ENCODE measurements at regions not wholly inside any gene's neighbourhood (a gene's known extent, or its start where the extent isn't known, plus 50 kb on each side); places are given as distances from the start of the nearest gene placed in this dataset.
"Not testable (repeated sequence)": the region's sequence is repeated elsewhere in the genome, so short reads cannot be mapped to it uniquely, and the experiment has no call there.

- no peak for DNase-seq
Measured at GRCh38 chr6:93749191-93749590, 329.8 kb upstream of the EPHA7 start.

GRCh38 chr6:93746892-93747291, 327.5 kb upstream of the EPHA7 start:
- DNase-seq, result no peak

- no peak for DNase-seq
Measured at GRCh38 chr6:93745306-93745705, 325.9 kb upstream of the EPHA7 start.

GRCh38 chr6:93735099-93735498, 315.7 kb upstream of the EPHA7 start:
- DNase-seq, result peak; percentile 69

- DNase-seq, result no peak
Measured at GRCh38 chr6:93731306-93731705, 311.9 kb upstream of the EPHA7 start.

GRCh38 chr6:93728150-93728549, 308.8 kb upstream of the EPHA7 start:
- no peak for DNase-seq

- DNase-seq, result peak; percentile 39
Measured at GRCh38 chr6:93727447-93727846, 308.1 kb upstream of the EPHA7 start.

GRCh38 chr6:93721386-93722048, 302.2 kb upstream of the EPHA7 start:
- peak; percentile 80 for DNase-seq

GRCh38 chr6:93713974-93714373, 294.6 kb upstream of the EPHA7 start:
- no peak for DNase-seq

GRCh38 chr6:93703431-93703830, 284.1 kb upstream of the EPHA7 start:
- DNase-seq, result no peak

- DNase-seq, result no peak
Measured at GRCh38 chr6:93701526-93701925, 282.2 kb upstream of the EPHA7 start.

GRCh38 chr6:93685494-93685893, 266.1 kb upstream of the EPHA7 start:
- no peak for DNase-seq

- DNase-seq, result no peak
Measured at GRCh38 chr6:93684339-93684738, 265.0 kb upstream of the EPHA7 start.

GRCh38 chr6:93679836-93680235, 260.5 kb upstream of the EPHA7 start:
- DNase-seq, result no peak

- DNase-seq, result peak; percentile 40
Measured at GRCh38 chr6:93678841-93679454, 259.6 kb upstream of the EPHA7 start.

GRCh38 chr6:93677264-93677965, 258.1 kb upstream of the EPHA7 start:
- DNase-seq, result no peak

GRCh38 chr6:93676581-93676980, 257.2 kb upstream of the EPHA7 start:
- peak; percentile 40 for DNase-seq

GRCh38 chr6:93675856-93676417, 256.6 kb upstream of the EPHA7 start:
- peak; percentile 75 for DNase-seq

GRCh38 chr6:93663111-93663510, 243.8 kb upstream of the EPHA7 start:
- DNase-seq, result no peak

GRCh38 chr6:93654548-93654947, 235.2 kb upstream of the EPHA7 start:
- no peak for DNase-seq

GRCh38 chr6:93644611-93645010, 225.3 kb upstream of the EPHA7 start:
- DNase-seq, result peak; percentile 76

GRCh38 chr6:93639126-93639525, 219.8 kb upstream of the EPHA7 start:
- DNase-seq, result no peak

- DNase-seq, result not testable (repeated sequence)
Measured at GRCh38 chr6:93636987-93637664, 217.8 kb upstream of the EPHA7 start.
